HEK293 (cell line): ENCODE measurements at regions not wholly inside any gene's neighbourhood (a gene's known extent, or its start where the extent isn't known, plus 50 kb on each side); places are given as distances from the start of the nearest gene placed in this dataset.

Experiments used
- CTCF ChIA-PET: fragments of 350-600 bp; formaldehyde crosslinking; extraction: SDS; loops from one replicate; lab custom pipeline; 2021; ENCODE audit warnings: antibody characterized with exemption; lab: Yijun Ruan, JAX
- POLR2A ChIA-PET: fragments of 300-600 bp; formaldehyde crosslinking; extraction: SDS; loops from one replicate; lab custom pipeline; 2020; ENCODE audit warnings: antibody characterized with exemption, inconsistent platforms; lab: Yijun Ruan, JAX
- H3K27ac ChIP-seq: fragments of 200-500 bp; sonication (Bioruptor generic); 2 replicates; pipeline ENCODE4 v1.5.1; 2014; ENCODE audit warnings: low read depth, low read length, control low read depth, inconsistent platforms; ENCODE audit errors: extremely low read depth
- H3K36me3 ChIP-seq, 2 experiments: fragments of 200-500 bp in 1 of 2; sonication (Bioruptor generic) in 1 of 2; 1 replicate in 1 of 2; 2 replicates in 1 of 2; pipeline ENCODE4 v1.5.1; 2014 to 2017; ENCODE audit warnings: inconsistent platforms in 2 of 2, low read length in 2 of 2; ENCODE audit not compliant: control insufficient read depth in 2 of 2, insufficient read depth in 1 of 2
- H3K4me1 ChIP-seq: fragments of 200-500 bp; sonication (Bioruptor generic); 2 replicates; pipeline ENCODE4 v1.5.1; 2014; ENCODE audit warnings: mild to moderate bottlenecking, low read length, inconsistent platforms; ENCODE audit not compliant: control insufficient read depth, insufficient read depth
- H3K4me3 ChIP-seq: 2 replicates; pipeline ENCODE4 v1.5.1; 2011; ENCODE audit warnings: low read depth, mild to moderate bottlenecking, control low read depth, low read length, moderate library complexity
- H3K9me3 ChIP-seq: fragments of 200-500 bp; sonication (Bioruptor generic); 2 replicates; pipeline ENCODE4 v1.5.1; 2014; ENCODE audit warnings: low read depth, low read length, inconsistent platforms; ENCODE audit not compliant: control insufficient read depth, insufficient read depth
- GFI1B ChIP-seq: fragments of 450-650 bp; formaldehyde crosslinking; IDR thresholded peaks from 2 replicates; pipeline ENCODE4 v1.5.1; 2016; ENCODE audit warnings: missing biosample characterization, missing genetic modification characterization
- KLF8 ChIP-seq: fragments of 450-650 bp; formaldehyde crosslinking; IDR thresholded peaks from 2 replicates; pipeline ENCODE4 v1.5.1; 2016; ENCODE audit warnings: missing biosample characterization, missing genetic modification characterization
- SCRT2 ChIP-seq: fragments of 450-650 bp; formaldehyde crosslinking; IDR thresholded peaks from 2 replicates; pipeline ENCODE4 v1.5.1; 2016; ENCODE audit warnings: missing biosample characterization, missing genetic modification characterization
- SP2 ChIP-seq: fragments of 450-650 bp; formaldehyde crosslinking; IDR thresholded peaks from 2 replicates; pipeline ENCODE4 v1.5.1; 2016; ENCODE audit warnings: missing biosample characterization, missing genetic modification characterization
- TRIM28 ChIP-seq: IDR thresholded peaks from 2 replicates; pipeline ENCODE4 v1.6.1; 2011; ENCODE audit warnings: low read length, control low read depth, borderline replicate concordance
- ZBTB48 ChIP-seq: fragments of 450-650 bp; formaldehyde crosslinking; IDR thresholded peaks from 2 replicates; pipeline ENCODE4 v1.5.1; 2016; ENCODE audit warnings: missing biosample characterization, missing genetic modification characterization
- ZNF155 ChIP-seq: fragments of 450-650 bp; formaldehyde crosslinking; IDR thresholded peaks from 2 replicates; pipeline ENCODE4 v1.5.1; 2016; ENCODE audit warnings: missing biosample characterization, missing genetic modification characterization
- ZNF16 ChIP-seq: fragments of 450-650 bp; formaldehyde crosslinking; IDR thresholded peaks from 2 replicates; pipeline ENCODE4 v1.5.1; 2016; ENCODE audit warnings: low read depth, missing biosample characterization, missing genetic modification characterization
- ZNF214 ChIP-seq: fragments of 450-650 bp; formaldehyde crosslinking; IDR thresholded peaks from 2 replicates; pipeline ENCODE4 v1.5.1; 2017; ENCODE audit warnings: missing biosample characterization, mild to moderate bottlenecking, missing genetic modification characterization, borderline replicate concordance
- ZNF26 ChIP-seq: fragments of 450-650 bp; formaldehyde crosslinking; IDR thresholded peaks from 2 replicates; pipeline ENCODE4 v1.5.1; 2016; ENCODE audit warnings: missing biosample characterization, missing genetic modification characterization
- ZNF335 ChIP-seq: fragments of 450-650 bp; formaldehyde crosslinking; conservative IDR thresholded peaks from 2 replicates; pipeline ENCODE4 v1.5.1; 2016; ENCODE audit warnings: missing biosample characterization, missing genetic modification characterization
- ZNF37A ChIP-seq: fragments of 450-650 bp; IDR thresholded peaks from 2 replicates; pipeline ENCODE4 v1.5.1; 2018; ENCODE audit warnings: missing biosample characterization, missing genetic modification characterization
- ZNF398 ChIP-seq: fragments of 450-650 bp; formaldehyde crosslinking; IDR thresholded peaks from 2 replicates; pipeline ENCODE4 v1.5.1; 2017; ENCODE audit warnings: missing biosample characterization, missing genetic modification characterization
- ZNF580 ChIP-seq: fragments of 450-650 bp; formaldehyde crosslinking; IDR thresholded peaks from 2 replicates; pipeline ENCODE4 v1.5.1; 2016; ENCODE audit warnings: missing biosample characterization, missing genetic modification characterization
- ZNF645 ChIP-seq: fragments of 450-650 bp; formaldehyde crosslinking; IDR thresholded peaks from 2 replicates; pipeline ENCODE4; 2016; ENCODE audit warnings: missing biosample characterization, missing genetic modification characterization
- ZNF658 ChIP-seq: fragments of 450-650 bp; formaldehyde crosslinking; IDR thresholded peaks from 2 replicates; pipeline ENCODE4; 2016; ENCODE audit warnings: missing biosample characterization, missing genetic modification characterization
- ZNF660 ChIP-seq: fragments of 450-650 bp; IDR thresholded peaks from 2 replicates; pipeline ENCODE4 v1.5.1; 2018; ENCODE audit warnings: missing biosample characterization, mild to moderate bottlenecking, missing genetic modification characterization
- ZNF785 ChIP-seq: fragments of 450-650 bp; formaldehyde crosslinking; IDR thresholded peaks from 2 replicates; pipeline ENCODE4 v1.5.1; 2016; ENCODE audit warnings: missing biosample characterization, missing genetic modification characterization
- ZNF837 ChIP-seq: fragments of 450-650 bp; formaldehyde crosslinking; IDR thresholded peaks from 2 replicates; pipeline ENCODE4 v1.5.1; 2016; ENCODE audit warnings: missing biosample characterization, missing genetic modification characterization
- ZNF843 ChIP-seq: fragments of 450-650 bp; formaldehyde crosslinking; IDR thresholded peaks from 2 replicates; pipeline ENCODE4 v1.5.1; 2016; ENCODE audit warnings: missing biosample characterization, missing genetic modification characterization
- ZSCAN4 ChIP-seq: fragments of 450-650 bp; formaldehyde crosslinking; IDR thresholded peaks from 2 replicates; pipeline ENCODE4 v1.5.1; 2017; ENCODE audit warnings: missing biosample characterization, missing genetic modification characterization

GRCh38 chr15:93459396-93459795 is 370.4 kb upstream of the RGMA start:
- CTCF ChIA-PET = interaction anchor here (0.6 to 1.5 kb wide), 2 partner anchors 661 to 709 kb away, joined by 4 to 5 read pairs; no protein-coding TSS in a partner anchor
- no peaks in the 10 kb centered on the region for H3K4me1 ChIP-seq
- H3K27ac ChIP-seq = no peak overlapping the region
- H3K4me3 ChIP-seq = no peak overlapping the region
- no peaks in the 10 kb centered on the region for H3K36me3 ChIP-seq
- POLR2A ChIA-PET = no interaction called here
- no peaks in the 10 kb centered on the region for H3K9me3 ChIP-seq
- TF ChIP-seq ZNF214 (tag by site-specific recombination) = no peak
- no peak for TF ChIP-seq GFI1B
- no peak for TF ChIP-seq ZNF580 (tag by site-specific recombination)
- no peak for TF ChIP-seq ZNF837
- TF ChIP-seq ZNF398 (tag by site-specific recombination) = no peak
- no peak for TF ChIP-seq ZNF155
- TF ChIP-seq KLF8 (tag by site-specific recombination) = no peak
- TF ChIP-seq ZNF645 = no peak
- TF ChIP-seq ZSCAN4 (tag by site-specific recombination) = no peak
- no peak for TF ChIP-seq SP2
- no peak for TF ChIP-seq ZNF16 (tag by site-specific recombination)
- TF ChIP-seq TRIM28 = no peak
- no peak for TF ChIP-seq ZNF37A
- TF ChIP-seq ZBTB48 (tag by site-specific recombination) = no peak
- no peak for TF ChIP-seq ZNF335
- no peak for TF ChIP-seq ZNF660 (tag by site-specific recombination)
- TF ChIP-seq ZNF785 = no peak

GRCh38 chr15:93458597-93458996 is 369.6 kb upstream of the RGMA start:
- POLR2A ChIA-PET = no interaction called here

GRCh38 chr15:93454788-93455187 is 365.8 kb upstream of the RGMA start:
- Histone ChIP-seq H3K4me3 (no peak overlapping the region), H3K9me3 (no peaks in the 10 kb centered on the region; the same call in 1 of the 2 replicates), H3K27ac (no peak overlapping the region), H3K36me3 (no peaks in the 10 kb centered on the region), H3K4me1 (peaks cover 6% of the 10 kb centered on the region)
- ChIA-PET POLR2A (no interaction called here), CTCF (no interaction called here)
- no peak for TF ChIP-seq ZNF658 (tag by site-specific recombination)
- TF ChIP-seq SCRT2 (tag by site-specific recombination) = no peak
- TF ChIP-seq ZNF26 = no peak

More at GRCh38 chr15:93458597-93458996, 369.6 kb upstream of the RGMA start:
- no peaks in the 10 kb centered on the region for H3K9me3 ChIP-seq
- TF ChIP-seq ZNF843 (tag by site-specific recombination) = no peak
- H3K4me3 ChIP-seq = no peak overlapping the region
- no peaks in the 10 kb centered on the region for H3K4me1 ChIP-seq
- H3K27ac ChIP-seq = no peak overlapping the region
- CTCF ChIA-PET = interaction anchor here (1.5 kb wide), 1 partner anchor 661 kb away, joined by 4 read pairs; no protein-coding TSS in a partner anchor
- no peaks in the 10 kb centered on the region for H3K36me3 ChIP-seq
